GM21737 (cell line): ENCODE measurements at regions not wholly inside any gene's neighbourhood (a gene's known extent, or its start where the extent isn't known, plus 50 kb on each side); places are given as distances from the start of the nearest gene placed in this dataset.
"Not testable (repeated sequence)": the region's sequence is repeated elsewhere in the genome, so short reads cannot be mapped to it uniquely, and the experiment has no call there.

ENCODE experiments used
- ATAC-seq: cut with Tn5 transposase; IDR thresholded peaks from one replicate; pipeline ENCODE4 v1.9.1; 2021; ENCODE audit warnings: mild to moderate bottlenecking, moderate library complexity; ENCODE audit not compliant: unreplicated experiment

- no peak for ATAC-seq
These were observed 102.2 kb upstream of the NAMPT start for GRCh38 chr7:106386958-106387357.

- no peak for ATAC-seq
These were observed 99.6 kb upstream of the NAMPT start for GRCh38 chr7:106384373-106384772.

- ATAC-seq = no peak
These were observed 98.1 kb upstream of the NAMPT start for GRCh38 chr7:106382929-106383328.

GRCh38 chr7:106382129-106382528 lies 97.3 kb upstream of the NAMPT start:
- no peak for ATAC-seq

GRCh38 chr7:106381252-106381651 lies 96.5 kb upstream of the NAMPT start:
- ATAC-seq = no peak

GRCh38 chr7:106377847-106378361 lies 93.1 kb upstream of the NAMPT start:
- no peak for ATAC-seq

- no peak for ATAC-seq
These were observed 91.4 kb upstream of the NAMPT start for GRCh38 chr7:106376026-106376799.

- ATAC-seq = no peak
These were observed 90.7 kb upstream of the NAMPT start for GRCh38 chr7:106375499-106375898.

- ATAC-seq = no peak
These were observed 89.7 kb upstream of the NAMPT start for GRCh38 chr7:106374437-106374836.

GRCh38 chr7:106372595-106373318 lies 88.0 kb upstream of the NAMPT start:
- no peak for ATAC-seq

GRCh38 chr7:106372126-106372525 lies 87.3 kb upstream of the NAMPT start:
- ATAC-seq = no peak

- ATAC-seq = no peak
These were observed 86.8 kb upstream of the NAMPT start for GRCh38 chr7:106371629-106372028.

- ATAC-seq = no peak
These were observed 85.8 kb upstream of the NAMPT start for GRCh38 chr7:106370542-106370941.

- no peak for ATAC-seq
These were observed 85.0 kb upstream of the NAMPT start for GRCh38 chr7:106369816-106370215.

GRCh38 chr7:106369352-106369751 lies 84.6 kb upstream of the NAMPT start:
- ATAC-seq = no peak

- ATAC-seq = no peak
These were observed 82.9 kb upstream of the NAMPT start for GRCh38 chr7:106367664-106368063.

- ATAC-seq = no peak
These were observed 82.2 kb upstream of the NAMPT start for GRCh38 chr7:106367018-106367420.

GRCh38 chr7:106365252-106366005 lies 80.6 kb upstream of the NAMPT start:
- ATAC-seq = peak; percentile 78

GRCh38 chr7:106362507-106362906 lies 77.7 kb upstream of the NAMPT start:
- ATAC-seq = not testable (repeated sequence)

GRCh38 chr7:106358103-106358663 lies 73.4 kb upstream of the NAMPT start:
- peak; percentile 72 for ATAC-seq

GRCh38 chr7:106357675-106358074 lies 72.9 kb upstream of the NAMPT start:
- ATAC-seq = no peak
